GM21576 (cell line): ENCODE measurements at regions not wholly inside any gene's neighbourhood (a gene's known extent, or its start where the extent isn't known, plus 50 kb on each side); places are given as distances from the start of the nearest gene placed in this dataset.
A peak's percentile ranks its signal among the peaks of the same experiment; 100 is the strongest.
"Not testable (repeated sequence)": the region's sequence is repeated elsewhere in the genome, so short reads cannot be mapped to it uniquely, and the experiment has no call there.

ENCODE experiments used
- ATAC-seq: cut with Tn5 transposase; IDR thresholded peaks from one replicate; pipeline ENCODE4 v1.9.1; 2021; ENCODE audit warnings: mild to moderate bottlenecking, moderate library complexity; ENCODE audit not compliant: unreplicated experiment

GRCh38 chr1:219863816-219864215 is 64.5 kb downstream of the SLC30A10 start:
- not testable (repeated sequence) for ATAC-seq

- ATAC-seq, result no peak
These were observed 66.0 kb downstream of the SLC30A10 start for GRCh38 chr1:219862366-219862765.

- ATAC-seq, result no peak
These were observed 69.4 kb downstream of the SLC30A10 start for GRCh38 chr1:219858980-219859379.

- ATAC-seq, result no peak
These were observed 81.0 kb downstream of the SLC30A10 start for GRCh38 chr1:219847215-219847855.

DNA sequence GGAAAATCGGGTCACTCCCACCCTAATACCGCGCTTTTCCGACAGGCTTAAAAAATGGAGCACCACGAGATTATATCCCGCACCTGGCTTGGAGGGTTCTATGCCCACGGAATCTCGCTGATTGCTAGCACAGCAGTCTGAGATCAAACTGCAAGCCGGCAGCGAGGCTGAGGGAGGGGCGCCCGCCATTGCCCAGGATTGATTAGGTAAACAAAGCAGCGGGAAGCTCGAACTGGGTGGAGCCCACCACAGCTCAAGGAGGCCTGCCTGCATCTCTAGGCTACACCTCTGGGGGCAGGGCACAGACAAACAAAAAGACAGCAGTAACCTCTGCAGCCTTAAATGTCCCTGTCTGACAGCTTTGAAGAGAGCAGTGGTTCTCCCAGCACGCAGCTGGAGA is 88.8 kb downstream of the SLC30A10 start:
- ATAC-seq, result not testable (repeated sequence)

GRCh38 chr1:219837994-219838294 is 90.4 kb downstream of the SLC30A10 start:
- no peak for ATAC-seq

DNA sequence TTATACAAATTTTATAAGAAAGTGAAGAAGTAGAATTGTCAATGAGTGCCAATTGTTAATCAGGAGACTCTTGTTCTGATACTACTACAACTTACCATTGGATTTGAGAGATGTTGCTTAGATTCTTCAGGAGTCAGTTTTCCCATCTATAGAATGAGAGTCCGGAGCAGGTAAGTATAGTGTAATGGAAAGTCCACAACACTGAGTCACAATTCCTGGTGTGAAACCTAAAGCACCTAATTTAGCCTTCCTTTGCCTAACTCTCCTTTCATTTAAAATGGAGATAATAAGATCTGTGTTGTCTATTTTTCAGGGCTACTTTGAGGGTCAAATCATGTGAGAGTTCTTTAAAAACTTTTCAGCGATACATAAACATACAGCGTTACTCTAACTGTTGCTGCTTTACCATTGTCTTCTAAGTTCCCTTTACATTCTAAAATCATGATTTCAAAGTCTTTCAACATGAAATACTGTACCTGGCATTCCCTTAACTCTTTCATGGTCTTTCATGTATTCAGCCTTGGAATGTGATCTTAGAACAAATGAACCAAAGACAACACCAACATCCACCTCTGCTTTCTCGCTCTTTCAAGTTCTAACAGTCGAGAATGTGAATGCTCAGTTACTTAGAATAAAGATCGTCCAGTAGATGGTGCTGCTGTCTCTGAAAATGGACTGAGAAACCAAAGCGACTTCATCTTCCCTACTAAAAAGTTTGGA is 90.9 kb downstream of the SLC30A10 start:
- ATAC-seq, result peak; percentile 73

GRCh38 chr1:219834314-219834917 is 93.9 kb downstream of the SLC30A10 start:
- ATAC-seq, result no peak

GRCh38 chr1:219833214-219833815 is 95.0 kb downstream of the SLC30A10 start:
- ATAC-seq, result no peak

DNA sequence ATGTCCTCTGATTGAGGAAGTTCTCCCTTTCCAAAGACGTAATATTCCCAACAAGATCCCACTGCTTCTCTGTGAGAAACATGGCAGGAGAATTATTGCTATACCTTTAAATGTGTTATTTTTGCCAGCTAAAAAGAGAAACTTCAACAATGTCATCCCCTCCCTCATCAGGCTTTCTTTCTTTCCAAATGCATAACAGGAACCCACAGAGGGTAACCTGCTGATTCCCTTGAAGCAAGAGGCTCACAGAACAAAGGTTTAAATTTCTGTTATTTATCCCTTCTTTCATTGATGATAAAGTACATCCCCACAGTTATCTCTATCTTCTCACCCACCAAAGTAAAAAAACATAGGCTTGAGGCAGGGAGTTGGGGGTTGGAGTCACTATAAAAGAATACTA is 102.1 kb downstream of the SLC30A10 start:
- no peak for ATAC-seq

DNA sequence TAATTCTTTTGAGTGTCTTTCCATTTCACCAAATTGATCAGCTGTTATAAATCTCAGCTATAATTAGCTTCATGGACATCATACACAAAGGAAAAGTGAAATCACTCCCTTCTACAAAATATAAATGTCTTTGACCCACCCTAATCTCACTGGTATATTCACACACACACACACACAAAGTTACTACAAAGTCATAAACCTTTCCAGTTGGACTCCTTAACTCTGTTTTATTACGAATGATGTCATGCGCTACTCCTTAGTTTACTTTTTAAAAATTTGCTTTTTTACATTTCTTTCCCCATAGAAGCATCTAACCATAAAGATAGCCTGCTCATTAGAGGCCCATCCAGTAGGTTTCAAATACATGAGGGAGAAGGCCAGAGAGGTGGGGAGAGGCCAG is 103.0 kb downstream of the SLC30A10 start:
- no peak for ATAC-seq

- no peak for ATAC-seq
These were observed 104.0 kb downstream of the SLC30A10 start for GRCh38 chr1:219824338-219824737.

- no peak for ATAC-seq
These were observed 107.8 kb downstream of the SLC30A10 start for GRCh38 chr1:219820551-219820950.

GRCh38 chr1:219817914-219818313 is 110.4 kb downstream of the SLC30A10 start:
- no peak for ATAC-seq

DNA sequence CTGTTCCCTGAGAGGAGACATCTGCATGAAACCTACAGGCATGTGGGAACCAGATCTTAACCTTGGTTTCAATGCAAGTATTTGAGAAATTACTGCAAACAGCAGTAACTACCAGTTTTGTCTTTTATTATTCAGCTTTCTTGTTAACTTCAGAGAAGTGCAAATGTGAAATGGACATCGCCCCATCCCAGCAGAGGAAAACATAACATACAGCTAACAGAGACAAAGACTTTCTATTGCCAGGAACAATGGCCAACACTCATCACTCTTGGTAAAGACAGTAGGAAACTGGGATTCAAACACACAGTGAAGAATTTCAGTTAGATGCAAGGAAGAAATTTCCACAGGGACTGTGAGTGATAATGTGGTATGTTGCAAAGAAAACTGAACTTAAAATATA is 115.1 kb downstream of the SLC30A10 start:
- no peak for ATAC-seq

GRCh38 chr1:219812491-219813203 is 115.7 kb downstream of the SLC30A10 start:
- peak; percentile 95 for ATAC-seq

DNA sequence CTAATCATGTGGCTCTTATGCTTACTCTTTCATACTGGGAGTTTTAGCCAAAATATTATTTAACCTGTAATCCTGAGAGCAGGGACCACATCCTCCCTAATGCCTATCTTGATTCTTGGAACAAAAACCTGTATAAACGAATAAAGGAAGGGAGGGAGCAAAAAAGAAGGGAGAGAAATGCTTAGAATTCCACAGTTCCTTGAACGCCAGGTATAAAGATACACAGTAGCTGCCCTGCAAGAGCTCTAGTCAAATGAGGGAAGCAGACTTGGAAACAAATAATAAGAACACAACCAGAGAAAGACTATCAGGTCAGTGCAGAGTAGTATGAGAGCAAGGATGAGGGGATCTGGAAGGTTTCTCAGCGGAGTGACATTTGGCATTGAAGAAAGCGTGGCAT is 116.3 kb downstream of the SLC30A10 start:
- ATAC-seq, result no peak

- no peak for ATAC-seq
These were observed 117.9 kb downstream of the SLC30A10 start for GRCh38 chr1:219810451-219810850.

DNA sequence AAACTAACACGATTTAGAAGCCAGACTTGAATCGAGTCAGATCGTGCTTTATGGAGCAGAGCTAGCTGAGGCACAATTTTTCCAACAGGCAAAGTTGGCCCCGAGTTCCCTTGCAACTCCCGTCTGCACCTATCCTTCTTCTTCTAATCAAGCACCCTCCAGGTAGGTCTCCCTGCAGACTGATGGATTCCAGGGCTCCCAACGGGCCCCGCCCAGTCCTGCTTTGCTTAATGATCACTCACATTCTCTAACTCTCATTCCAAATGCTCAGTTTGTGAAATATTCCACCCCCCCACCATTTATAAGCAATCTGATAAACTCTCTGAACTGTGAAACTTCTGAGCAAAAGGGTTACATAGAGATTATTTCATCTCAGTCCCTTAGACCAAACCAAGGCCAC is 119.6 kb downstream of the SLC30A10 start:
- ATAC-seq, result no peak

DNA sequence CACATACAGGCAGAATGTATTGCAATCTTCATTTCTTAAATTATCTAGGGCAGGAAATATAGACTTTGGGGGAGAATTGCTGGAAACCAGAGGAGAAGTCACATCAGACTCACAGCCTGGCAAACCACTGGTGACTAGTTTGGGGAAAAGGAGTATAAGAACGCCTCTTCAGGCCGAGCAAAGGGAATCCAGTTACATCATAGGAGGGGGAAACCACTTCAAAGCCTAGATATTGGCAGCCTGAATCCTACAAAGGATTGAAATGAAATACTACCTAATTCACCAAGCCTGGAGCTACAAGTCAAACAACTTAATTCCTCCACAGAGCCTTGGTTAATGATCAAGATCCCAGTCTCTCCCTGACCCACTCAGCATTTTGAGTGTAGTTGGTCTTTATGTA is 121.7 kb downstream of the SLC30A10 start:
- no peak for ATAC-seq

DNA sequence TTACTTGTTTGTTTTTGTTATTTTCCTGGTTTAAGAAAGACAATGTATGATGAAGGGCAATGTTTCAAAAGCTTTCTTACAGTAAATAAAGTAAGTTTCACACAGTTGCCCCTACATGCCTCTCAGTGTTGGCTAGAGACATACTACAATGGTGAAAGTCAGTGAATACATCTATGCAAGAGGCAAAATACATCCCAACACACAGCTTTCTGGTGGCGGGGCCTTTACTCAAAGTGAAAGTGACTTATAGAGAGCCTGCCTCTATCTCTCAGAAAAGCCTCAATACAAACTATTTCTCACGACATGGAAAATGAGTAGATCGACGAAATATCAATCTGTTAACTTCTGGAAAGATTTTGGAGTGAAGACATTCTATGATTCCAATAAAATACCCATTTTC is 122.3 kb downstream of the SLC30A10 start:
- peak; percentile 81 for ATAC-seq
